Testis (tissue), 2 donors: ENCODE measurements at regions not wholly inside any gene's neighbourhood (a gene's known extent, or its start where the extent isn't known, plus 50 kb on each side); places are given as distances from the start of the nearest gene placed in this dataset.

Source experiments
- POLR2A ChIP-seq: fragments of 450-650 bp; IDR thresholded peaks from one replicate; pipeline ENCODE4 v1.6.1; 2017; ENCODE audit warnings: antibody characterized with exemption, mild to moderate bottlenecking, moderate library complexity
- TF ChIP-seq, protein P1 (sequence below), 3 experiments: fragments of 450-650 bp in 2 of 3; fragments of 200-600 bp in 1 of 3; sonication (generic) in 1 of 3; IDR thresholded peaks; one replicate each; pipeline ENCODE4 v1.5.1; 2016 to 2019; ENCODE audit warnings: antibody characterized with exemption in 3 of 3, mild to moderate bottlenecking in 2 of 3, moderate library complexity in 1 of 3

DNA sequence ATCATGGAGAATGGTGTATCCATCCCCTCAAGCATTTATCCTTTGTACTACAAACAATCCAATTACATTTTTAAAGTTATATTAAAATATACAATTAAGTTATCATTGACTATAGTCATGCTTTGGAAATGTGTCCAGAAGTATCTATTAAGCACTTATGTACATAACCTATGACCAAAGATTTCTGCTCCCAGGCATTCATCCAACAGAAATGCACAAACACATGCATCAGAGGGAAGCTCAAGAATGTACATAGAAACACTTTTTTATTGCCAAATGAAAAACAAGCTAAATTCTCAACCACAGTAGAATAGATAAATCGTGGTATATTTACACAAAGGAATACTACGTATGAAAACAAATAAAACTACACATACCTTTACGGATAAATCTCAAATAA lies 700.5 kb upstream of the ZNF608 start:
- TF ChIP-seq, protein P1, sequence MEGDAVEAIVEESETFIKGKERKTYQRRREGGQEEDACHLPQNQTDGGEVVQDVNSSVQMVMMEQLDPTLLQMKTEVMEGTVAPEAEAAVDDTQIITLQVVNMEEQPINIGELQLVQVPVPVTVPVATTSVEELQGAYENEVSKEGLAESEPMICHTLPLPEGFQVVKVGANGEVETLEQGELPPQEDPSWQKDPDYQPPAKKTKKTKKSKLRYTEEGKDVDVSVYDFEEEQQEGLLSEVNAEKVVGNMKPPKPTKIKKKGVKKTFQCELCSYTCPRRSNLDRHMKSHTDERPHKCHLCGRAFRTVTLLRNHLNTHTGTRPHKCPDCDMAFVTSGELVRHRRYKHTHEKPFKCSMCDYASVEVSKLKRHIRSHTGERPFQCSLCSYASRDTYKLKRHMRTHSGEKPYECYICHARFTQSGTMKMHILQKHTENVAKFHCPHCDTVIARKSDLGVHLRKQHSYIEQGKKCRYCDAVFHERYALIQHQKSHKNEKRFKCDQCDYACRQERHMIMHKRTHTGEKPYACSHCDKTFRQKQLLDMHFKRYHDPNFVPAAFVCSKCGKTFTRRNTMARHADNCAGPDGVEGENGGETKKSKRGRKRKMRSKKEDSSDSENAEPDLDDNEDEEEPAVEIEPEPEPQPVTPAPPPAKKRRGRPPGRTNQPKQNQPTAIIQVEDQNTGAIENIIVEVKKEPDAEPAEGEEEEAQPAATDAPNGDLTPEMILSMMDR (IDR thresholded peaks at IDR 0.05) = no peak
- TF ChIP-seq POLR2A = no peak
